Upper lobe of left lung (tissue), 4 donors: ENCODE measurements at regions not wholly inside any gene's neighbourhood (a gene's known extent, or its start where the extent isn't known, plus 50 kb on each side); places are given as distances from the start of the nearest gene placed in this dataset.

Source experiments
- CTCF ChIP-seq, 6 experiments: fragments of 450-650 bp in 4 of 6; fragments of 200-600 bp in 2 of 6; sonication (generic) in 2 of 6; IDR thresholded peaks; one replicate each; pipeline ENCODE4 v1.5.1; 2016 to 2019; ENCODE audit warnings: antibody characterized with exemption in 6 of 6
- POLR2A ChIP-seq, 4 donors: fragments of 450-650 bp; IDR thresholded peaks; one replicate each; pipeline ENCODE4 v1.5.1; 2016 to 2017; ENCODE audit warnings: antibody characterized with exemption in 4 of 4, mild to moderate bottlenecking in 2 of 4

DNA sequence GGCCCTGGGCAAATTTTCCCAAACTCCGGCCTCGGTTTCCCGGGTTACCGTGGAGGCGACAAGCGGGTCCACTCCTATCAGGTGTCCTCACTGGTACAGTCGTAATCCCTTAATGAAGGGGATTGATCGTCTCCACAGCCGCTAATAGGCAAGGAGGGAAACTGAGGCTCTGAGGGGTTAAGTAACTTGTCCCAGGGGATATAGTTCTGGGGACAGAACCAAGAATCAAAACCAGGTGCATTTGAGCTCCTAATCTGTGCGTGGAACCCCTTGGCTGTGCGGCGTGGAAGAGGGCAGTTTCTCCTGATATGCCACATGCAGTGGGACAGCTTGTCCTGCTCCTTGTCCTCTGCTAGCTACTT is 157.2 kb downstream of the CYRIA start:
- TF ChIP-seq POLR2A (IDR thresholded peaks at IDR 0.05): no peak
- TF ChIP-seq CTCF (IDR thresholded peaks at IDR 0.05): peak in 1 of 6 experiments; percentile 3
